ENCODE measurements at regions not wholly inside any gene's neighbourhood (a gene's known extent, or its start where the extent isn't known, plus 50 kb on each side); places are given as distances from the start of the nearest gene placed in this dataset.
A peak's percentile ranks its signal among the peaks of the same experiment; 100 is the strongest.
"Not testable (repeated sequence)": the region's sequence is repeated elsewhere in the genome, so short reads cannot be mapped to it uniquely, and the experiment has no call there.

GRCh38 chr2:215831296-215831913, 181.9 kb downstream of the MREG start:
- peak; percentile 6 for DNase-seq (ENCODE audit: low spot score)

DNA sequence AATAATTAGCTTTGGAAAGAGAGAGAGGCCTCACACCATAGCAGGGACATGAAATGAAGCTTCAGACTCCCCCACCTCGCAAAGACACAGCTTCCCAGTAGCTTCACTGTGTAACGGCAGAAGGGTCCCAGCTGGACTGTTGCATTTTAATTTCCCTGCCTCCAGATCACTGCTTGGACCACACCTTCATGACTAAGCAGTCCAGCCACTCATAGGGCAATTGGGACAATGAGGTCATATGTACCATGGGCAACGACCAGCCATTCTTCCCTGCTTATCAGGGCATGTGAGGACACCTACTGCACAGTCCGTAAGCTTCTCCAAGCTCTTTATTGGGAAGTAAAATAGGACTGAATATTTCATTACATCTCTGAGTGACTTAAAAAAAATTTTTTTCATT, 183.0 kb downstream of the MREG start:
- no peak for DNase-seq (ENCODE audit: low spot score)

- DNase-seq (ENCODE audit: low spot score) = no peak
These were observed 184.1 kb downstream of the MREG start for GRCh38 chr2:215829261-215829660.

- DNase-seq (ENCODE audit: low spot score) = peak; percentile 13
These were observed 184.7 kb downstream of the MREG start for GRCh38 chr2:215828528-215829184.

DNA sequence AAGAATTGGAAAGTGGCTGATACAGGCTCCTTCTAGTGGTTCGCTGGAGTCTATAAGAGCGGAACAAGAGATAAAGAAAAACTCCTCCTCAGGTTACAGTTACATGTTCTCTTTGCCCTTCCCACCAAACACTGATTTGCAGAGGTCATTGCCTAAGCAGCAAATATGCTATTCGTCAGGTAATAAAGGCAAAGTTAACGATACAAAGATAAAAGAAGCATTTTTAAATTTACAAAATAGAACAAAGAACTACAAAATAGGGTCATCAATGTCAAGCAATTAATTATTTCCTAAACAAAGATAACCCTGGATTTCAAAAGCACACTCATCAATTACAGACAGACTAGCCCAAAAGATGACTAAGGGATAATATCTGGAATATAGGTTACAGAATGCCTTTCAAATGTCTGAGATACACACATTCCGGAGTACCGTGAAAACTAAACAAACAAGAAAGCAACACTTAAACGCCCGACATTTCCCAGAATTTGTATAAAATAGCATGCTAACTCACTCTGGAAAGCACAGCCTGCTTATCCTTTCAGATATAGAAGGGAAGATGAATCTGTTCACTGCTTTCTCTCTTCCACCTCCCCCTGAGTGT, 186.4 kb downstream of the MREG start:
- DNase-seq (ENCODE audit: low spot score) = no peak

DNA sequence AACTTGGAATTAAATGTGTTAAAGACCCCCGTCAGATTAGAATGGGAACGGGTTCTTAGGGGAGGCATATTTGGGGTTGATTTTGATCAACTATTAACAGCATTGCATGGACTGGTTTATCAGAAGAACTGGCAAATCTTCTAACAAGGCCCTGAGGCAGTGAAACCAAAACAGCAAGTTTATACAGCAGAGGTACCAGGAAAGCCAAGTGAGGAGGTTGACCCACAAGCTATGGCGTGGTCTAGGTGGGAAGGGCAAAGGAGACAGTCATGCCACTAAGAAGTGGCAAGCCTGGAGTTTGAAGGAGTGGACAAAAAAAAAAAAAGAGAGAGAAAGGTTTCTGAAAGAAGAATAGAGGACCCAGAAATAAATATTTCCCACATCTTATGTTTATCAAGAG, 187.0 kb downstream of the MREG start:
- no peak for DNase-seq (ENCODE audit: low spot score)

DNA sequence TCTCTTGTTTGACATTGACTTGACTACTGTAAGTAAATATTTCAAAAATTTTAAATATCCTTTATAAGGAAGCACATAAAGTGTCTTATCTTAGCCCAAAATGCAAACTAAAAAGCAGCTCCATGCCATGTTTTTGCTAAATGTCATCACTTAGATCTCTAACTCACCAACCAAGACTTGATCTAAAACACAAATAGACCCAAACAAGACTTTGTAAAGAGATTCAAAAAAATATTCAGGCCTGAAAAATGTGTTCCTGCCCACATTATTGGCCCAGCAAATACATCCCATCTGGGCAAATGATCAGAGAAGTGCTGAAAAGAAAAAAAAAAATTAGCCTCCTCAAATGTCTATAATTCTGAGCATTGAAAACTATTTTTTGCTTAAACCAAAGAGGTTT, 187.6 kb downstream of the MREG start:
- no peak for DNase-seq (ENCODE audit: low spot score)

DNA sequence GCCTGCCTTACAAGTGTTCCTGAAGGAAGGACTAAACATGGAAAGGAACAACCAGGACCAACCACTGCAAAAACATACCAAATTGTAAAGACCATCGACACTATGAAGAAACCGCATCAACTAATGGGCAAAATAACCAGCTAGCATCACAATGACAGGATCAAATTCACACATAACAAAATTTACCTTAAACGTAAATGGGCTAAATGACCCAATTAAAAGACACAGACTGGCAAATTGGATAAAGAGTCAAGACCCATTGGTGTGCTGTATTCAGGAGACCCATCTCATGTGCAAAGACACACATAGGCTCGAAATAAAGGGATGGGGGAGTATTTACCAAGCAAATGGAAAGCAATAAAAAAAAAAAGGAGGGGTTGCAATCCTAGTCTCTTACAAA, 192.1 kb downstream of the MREG start:
- DNase-seq (ENCODE audit: low spot score) = not testable (repeated sequence)

DNA sequence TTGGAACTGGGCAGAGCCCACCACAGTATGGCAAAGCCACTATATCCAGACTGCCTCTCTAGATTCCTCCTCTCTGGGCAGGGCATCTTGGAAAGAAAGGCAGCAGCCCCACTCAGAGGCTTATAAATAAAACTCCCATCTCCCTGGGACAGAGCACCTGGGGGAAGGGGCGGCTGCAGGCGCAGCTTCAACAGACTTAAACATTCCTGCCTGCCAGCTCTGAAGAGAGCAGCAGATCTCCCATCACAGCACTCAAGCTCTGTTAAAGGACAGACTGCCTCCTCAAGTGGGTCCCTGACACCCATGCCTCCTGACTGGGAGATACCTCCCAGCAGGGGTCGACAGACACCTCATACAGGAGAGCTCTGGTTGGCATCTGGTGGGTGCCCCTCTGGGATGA, 193.6 kb downstream of the MREG start:
- DNase-seq (ENCODE audit: low spot score) = not testable (repeated sequence)

DNA sequence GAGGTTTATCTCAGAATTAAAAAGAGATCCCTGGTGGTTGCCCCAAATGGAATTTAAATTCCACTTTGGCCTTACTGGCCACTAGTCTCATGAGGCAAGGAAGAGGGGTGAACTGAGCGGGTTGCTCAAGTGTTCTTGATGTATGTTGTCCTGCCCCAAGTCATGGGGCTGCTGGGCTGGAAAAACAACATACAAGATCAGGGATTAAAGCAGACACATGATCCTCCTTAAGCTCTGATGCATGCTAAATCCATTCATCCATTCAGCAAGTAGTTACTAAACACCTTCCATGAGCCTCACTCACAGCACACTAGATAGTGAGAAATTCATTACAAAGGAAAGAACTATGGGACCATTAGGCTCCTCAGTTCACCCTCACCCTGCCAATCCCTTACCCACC, 196.3 kb downstream of the MREG start:
- no peak for DNase-seq (ENCODE audit: low spot score)

- no peak for DNase-seq (ENCODE audit: low spot score)
These were observed 196.9 kb downstream of the MREG start for GRCh38 chr2:215816424-215816823.

DNA sequence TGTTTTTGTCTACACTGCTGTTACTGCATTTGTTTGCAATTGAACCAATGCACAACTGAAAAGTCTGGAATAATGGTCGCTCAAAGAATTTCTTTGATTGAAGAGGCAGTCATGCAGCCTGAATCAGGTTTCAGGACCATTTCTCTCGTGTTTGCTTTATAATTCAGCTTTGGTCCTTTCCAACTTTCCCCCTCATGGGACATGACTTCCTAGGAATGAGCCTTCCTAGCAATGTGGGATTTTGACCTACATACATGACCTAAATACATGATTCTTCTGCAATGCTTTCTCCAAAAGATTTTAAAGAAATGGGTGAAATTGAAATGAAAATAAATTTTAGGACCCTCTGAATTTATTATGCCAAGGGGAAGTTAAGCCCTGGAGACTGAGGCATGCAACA, 197.4 kb downstream of the MREG start:
- DNase-seq (ENCODE audit: low spot score) = no peak

- DNase-seq (ENCODE audit: low spot score) = no peak
These were observed 200.4 kb downstream of the MREG start for GRCh38 chr2:215812966-215813365.

GRCh38 chr2:215811409-215812345, 201.7 kb downstream of the MREG start:
- DNase-seq (ENCODE audit: low spot score) = no peak

DNA sequence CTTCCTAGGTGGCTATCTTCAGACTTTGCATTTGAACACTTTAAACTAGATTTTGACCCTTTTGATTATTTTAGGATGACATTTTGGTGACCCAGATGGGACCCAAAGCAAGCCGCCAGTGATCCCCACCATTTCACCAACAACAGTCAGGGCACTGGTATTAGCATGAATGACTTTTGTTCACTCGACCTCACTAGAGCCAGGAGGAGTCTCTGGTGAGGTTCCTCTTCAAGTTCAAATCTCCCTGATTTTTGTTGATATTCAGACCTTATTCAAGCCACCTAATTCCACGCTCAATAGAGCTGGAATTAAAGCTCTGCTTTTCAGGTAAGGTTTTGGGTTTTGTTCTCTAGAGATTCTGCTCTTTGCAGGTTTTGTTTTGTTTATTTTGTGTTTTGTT, 202.3 kb downstream of the MREG start:
- no peak for DNase-seq (ENCODE audit: low spot score)

GRCh38 chr2:215808996-215809395, 204.4 kb downstream of the MREG start:
- DNase-seq (ENCODE audit: low spot score) = no peak

DNA sequence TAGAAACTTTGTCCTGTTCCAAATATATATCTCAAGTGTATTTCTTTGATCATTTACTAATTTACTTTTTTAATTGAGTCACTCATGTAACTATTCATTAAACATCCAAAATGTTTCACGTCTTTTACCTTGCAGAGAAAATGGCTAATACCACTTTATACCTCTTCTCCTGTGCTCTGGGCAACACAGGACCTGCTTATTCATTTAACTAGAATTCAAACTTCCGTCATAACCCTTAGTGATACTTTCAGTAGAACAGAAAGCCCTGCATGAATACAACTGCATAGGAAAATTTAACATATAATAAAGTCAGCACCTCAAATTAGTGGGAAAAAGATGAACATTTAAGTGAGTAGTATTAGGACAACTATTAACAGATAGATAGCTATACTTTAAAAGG, 205.2 kb downstream of the MREG start:
- DNase-seq (ENCODE audit: low spot score) = no peak

DNA sequence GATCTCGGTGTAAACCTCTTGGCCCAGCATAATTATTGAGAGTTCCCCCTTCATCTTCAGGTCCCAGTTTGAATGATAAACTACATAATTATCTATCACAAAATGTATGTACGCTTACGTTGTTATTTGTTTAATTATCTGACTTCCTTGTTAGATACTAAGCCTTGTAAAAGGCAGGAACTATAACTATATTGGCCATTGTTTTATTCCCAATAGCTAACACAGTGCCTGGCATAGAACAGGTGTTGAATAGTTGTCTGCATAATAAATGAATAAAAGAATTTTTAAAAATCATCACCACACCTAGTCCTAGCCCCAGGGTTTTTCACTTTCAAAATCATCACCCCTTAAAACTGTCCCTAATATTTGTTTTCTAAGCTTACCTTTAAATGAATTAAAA, 207.9 kb downstream of the MREG start:
- no peak for DNase-seq (ENCODE audit: low spot score)

- DNase-seq (ENCODE audit: low spot score) = no peak
These were observed 210.2 kb downstream of the MREG start for GRCh38 chr2:215803150-215803549.

- no peak for DNase-seq (ENCODE audit: low spot score)
These were observed 214.2 kb downstream of the MREG start for GRCh38 chr2:215799194-215799593.

- DNase-seq (ENCODE audit: low spot score) = no peak
These were observed 215.7 kb downstream of the MREG start for GRCh38 chr2:215797676-215798075.

GRCh38 chr2:215796140-215796855, 217.1 kb downstream of the MREG start:
- DNase-seq (ENCODE audit: low spot score) = no peak
